ENCODE measurements at regions not wholly inside any gene's neighbourhood (a gene's known extent, or its start where the extent isn't known, plus 50 kb on each side); places are given as distances from the start of the nearest gene placed in this dataset.
"Not testable (repeated sequence)": the region's sequence is repeated elsewhere in the genome, so short reads cannot be mapped to it uniquely, and the experiment has no call there.

DNA sequence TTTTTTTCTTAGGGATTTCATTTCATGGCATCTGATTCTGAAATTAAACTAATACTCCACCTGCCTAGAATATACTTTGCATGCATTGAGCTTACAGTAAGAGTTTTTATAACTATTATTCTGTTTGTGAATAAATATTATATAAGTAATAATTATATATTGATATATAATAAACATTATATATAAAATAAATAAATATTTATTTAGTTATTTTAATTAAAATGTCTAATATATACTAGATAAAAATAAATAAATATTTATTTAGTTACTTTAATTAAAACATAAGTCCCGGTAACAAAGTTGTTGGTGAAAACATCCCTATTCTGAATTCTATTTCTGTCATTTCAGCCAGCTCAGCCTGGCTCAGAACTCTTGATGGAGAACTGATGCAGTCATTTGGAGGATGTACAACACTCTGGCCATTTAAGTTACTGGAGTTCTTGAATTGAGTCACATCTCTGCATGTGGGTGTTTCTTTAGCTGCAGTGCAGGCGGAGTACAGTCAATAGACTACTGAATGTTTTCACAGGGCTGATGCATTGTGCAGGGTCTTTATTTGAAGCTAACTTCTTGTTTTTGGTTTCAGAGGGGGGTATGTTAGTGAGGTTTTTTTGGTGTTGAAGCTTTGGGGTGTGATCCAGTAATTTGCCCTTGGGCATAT, 508.9 kb upstream of the ADGRB3 start:
- Mint-ChIP-seq H3K9me3 (ENCODE audit: insufficient read depth) (peaks cover 13% of the 10 kb centered on the region), H3K36me3 (ENCODE audit: low read depth) (no peaks in the 10 kb centered on the region)
- POLR2A ChIA-PET = no interaction called here

DNA sequence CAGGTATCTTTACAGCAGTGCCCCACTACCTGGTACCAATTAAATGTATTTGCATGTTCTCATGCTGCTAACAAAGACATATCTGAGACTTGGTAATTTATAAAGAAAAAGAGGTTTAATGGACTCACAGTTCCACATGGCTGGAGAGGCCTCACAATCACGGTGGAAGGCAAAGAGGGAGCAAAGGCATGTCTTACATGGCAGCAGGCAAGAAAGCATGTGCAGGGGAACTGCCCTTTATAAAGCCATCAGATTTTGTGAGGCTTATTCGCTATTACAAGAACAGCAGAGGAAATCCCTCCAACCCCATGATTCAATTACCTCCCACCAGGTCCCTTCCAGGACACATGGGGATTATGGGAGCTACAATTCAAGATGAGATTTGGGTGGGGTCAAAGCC, 512.1 kb upstream of the ADGRB3 start:
- CTCF ChIA-PET = not testable (repeated sequence)

More for the DNA sequence above, 508.9 kb upstream of the ADGRB3 start:
- Mint-ChIP-seq H3K27me3 (ENCODE audit: low read depth) (no peaks in the 10 kb centered on the region), H3K4me1 (ENCODE audit: low read depth) (no peaks in the 10 kb centered on the region), H3K4me3 (no peak overlapping the region), H3K27ac (no peak overlapping the region)
- no peak for ATAC-seq
- DNase-seq = no peak
- CTCF ChIA-PET = no interaction called here

DNA sequence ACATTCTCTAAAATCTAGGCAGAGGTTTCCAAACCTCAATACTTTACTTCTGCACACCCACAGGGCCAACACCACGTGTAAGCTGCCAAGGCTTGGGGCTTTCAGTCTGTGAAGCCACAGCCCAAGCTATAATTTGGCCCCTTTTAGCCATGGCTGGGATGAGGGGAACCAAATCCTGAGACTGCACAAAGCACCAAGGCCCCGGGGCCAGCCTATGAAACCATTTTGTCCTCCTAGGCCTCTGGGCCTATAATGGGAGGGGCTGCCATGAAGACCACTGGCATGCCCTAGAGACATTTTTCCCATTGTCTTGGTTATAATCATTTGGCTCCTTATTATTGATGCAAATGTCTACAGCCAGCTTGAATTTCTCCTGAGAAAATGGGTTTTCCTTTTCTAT, 513.0 kb upstream of the ADGRB3 start:
- Mint-ChIP-seq H3K27me3 (ENCODE audit: low read depth) (no peaks in the 10 kb centered on the region), H3K27ac (no peak overlapping the region), H3K4me1 (ENCODE audit: low read depth) (no peaks in the 10 kb centered on the region), H3K9me3 (ENCODE audit: insufficient read depth) (peaks cover 18% of the 10 kb centered on the region), H3K36me3 (ENCODE audit: low read depth) (no peaks in the 10 kb centered on the region), H3K4me3 (no peak overlapping the region)
- DNase-seq (no peak), ATAC-seq (no peak)
- ChIA-PET CTCF (no interaction called here), POLR2A (no interaction called here)

More for the DNA sequence above, 512.1 kb upstream of the ADGRB3 start:
- H3K36me3 Mint-ChIP-seq (ENCODE audit: low read depth); H3K27me3 Mint-ChIP-seq (ENCODE audit: low read depth); DNase-seq; H3K4me1 Mint-ChIP-seq (ENCODE audit: low read depth); ATAC-seq; H3K4me3 Mint-ChIP-seq; POLR2A ChIA-PET; H3K27ac Mint-ChIP-seq: not testable (repeated sequence)
- peaks cover 18% of the 10 kb centered on the region for H3K9me3 Mint-ChIP-seq (ENCODE audit: insufficient read depth)

- H3K36me3 Mint-ChIP-seq (ENCODE audit: low read depth); H3K4me1 Mint-ChIP-seq (ENCODE audit: low read depth); H3K4me3 Mint-ChIP-seq; H3K27me3 Mint-ChIP-seq (ENCODE audit: low read depth); ATAC-seq; H3K27ac Mint-ChIP-seq; DNase-seq; POLR2A ChIA-PET; CTCF ChIA-PET: not testable (repeated sequence)
- H3K9me3 Mint-ChIP-seq (ENCODE audit: insufficient read depth) = peaks cover 18% of the 10 kb centered on the region
Observed at GRCh38 chr6:68120954-68121353, 514.1 kb upstream of the ADGRB3 start.

- H3K36me3 Mint-ChIP-seq (ENCODE audit: low read depth) = no peaks in the 10 kb centered on the region
- POLR2A ChIA-PET = no interaction called here
Observed at GRCh38 chr6:68114463-68115047, 520.5 kb upstream of the ADGRB3 start.

GRCh38 chr6:68108233-68108835, 526.7 kb upstream of the ADGRB3 start:
- Mint-ChIP-seq H3K36me3 (ENCODE audit: low read depth) (no peaks in the 10 kb centered on the region), H3K27me3 (ENCODE audit: low read depth) (no peaks in the 10 kb centered on the region), H3K4me1 (ENCODE audit: low read depth) (no peaks in the 10 kb centered on the region), H3K9me3 (ENCODE audit: insufficient read depth) (peaks cover 4% of the 10 kb centered on the region), H3K27ac (no peak overlapping the region), H3K4me3 (no peak overlapping the region)
- ATAC-seq (no peak), DNase-seq (no peak)
- ChIA-PET POLR2A (no interaction called here), CTCF (no interaction called here)

More at GRCh38 chr6:68114463-68115047, 520.5 kb upstream of the ADGRB3 start:
- H3K9me3 Mint-ChIP-seq (ENCODE audit: insufficient read depth) = no peaks in the 10 kb centered on the region
- no peak overlapping the region for H3K27ac Mint-ChIP-seq
- no peak for DNase-seq
- no peaks in the 10 kb centered on the region for H3K27me3 Mint-ChIP-seq (ENCODE audit: low read depth)
- no peak for ATAC-seq
- no peaks in the 10 kb centered on the region for H3K4me1 Mint-ChIP-seq (ENCODE audit: low read depth)
- CTCF ChIA-PET = no interaction called here
- no peak overlapping the region for H3K4me3 Mint-ChIP-seq

DNA sequence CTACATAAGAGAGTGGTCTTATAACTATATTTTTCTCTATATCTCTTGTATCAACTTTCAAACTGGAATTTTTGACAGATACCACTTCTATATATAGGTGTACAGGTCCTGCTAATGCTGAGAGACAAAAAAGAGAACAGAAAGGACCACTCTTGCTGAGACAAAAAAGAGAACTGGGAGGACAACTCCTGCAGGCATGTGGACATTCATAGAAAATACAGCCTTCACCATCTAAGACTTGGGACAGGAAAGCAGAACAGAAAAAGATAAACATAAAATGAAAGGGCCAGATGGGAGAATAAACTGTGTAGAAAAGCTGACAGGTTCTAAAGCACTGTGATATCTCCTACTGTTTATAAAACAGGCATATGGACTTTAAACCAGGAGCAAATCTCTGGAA, 541.0 kb upstream of the ADGRB3 start:
- H3K4me1 Mint-ChIP-seq (ENCODE audit: low read depth) = no peaks in the 10 kb centered on the region
- H3K27me3 Mint-ChIP-seq (ENCODE audit: low read depth) = no peaks in the 10 kb centered on the region
- H3K4me3 Mint-ChIP-seq = no peak overlapping the region
- no peak overlapping the region for H3K27ac Mint-ChIP-seq
- CTCF ChIA-PET = no interaction called here
- POLR2A ChIA-PET = no interaction called here
- no peaks in the 10 kb centered on the region for H3K36me3 Mint-ChIP-seq (ENCODE audit: low read depth)
- DNase-seq = no peak
- no peak for ATAC-seq
- peaks cover 4% of the 10 kb centered on the region for H3K9me3 Mint-ChIP-seq (ENCODE audit: insufficient read depth)

DNA sequence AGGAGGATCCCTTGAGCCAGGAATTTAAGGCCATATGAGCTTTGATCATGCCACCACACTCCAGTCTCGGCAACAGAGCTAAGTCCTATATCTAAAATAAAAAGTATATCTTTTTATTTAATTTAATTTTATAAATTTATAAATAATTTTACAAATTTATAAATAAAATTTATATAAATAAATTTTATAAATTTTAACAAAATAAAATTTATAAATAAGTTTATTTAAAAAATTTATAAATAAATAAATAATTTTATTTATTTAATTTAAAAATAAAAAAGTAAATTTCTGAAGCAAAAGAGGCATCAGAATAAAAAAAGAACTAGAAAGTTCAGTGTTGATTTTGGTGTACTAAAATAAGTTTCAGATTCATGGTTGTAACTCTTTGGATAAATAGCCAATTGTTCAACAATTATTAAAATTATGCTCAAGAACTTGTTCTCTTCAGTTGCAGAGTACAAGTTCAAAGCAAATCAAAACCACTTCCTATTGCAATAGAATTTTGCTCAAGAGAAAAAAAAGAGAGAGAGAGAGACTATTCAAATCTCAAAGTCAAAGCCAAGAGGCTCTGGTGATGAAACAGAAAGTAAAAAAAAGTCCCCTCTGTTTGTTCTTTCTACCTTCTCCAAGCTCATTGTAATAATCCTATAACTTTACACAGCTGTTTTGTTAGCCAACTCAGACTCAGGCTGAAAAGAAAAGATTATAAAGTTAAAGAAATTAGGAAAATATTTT, 547.5 kb upstream of the ADGRB3 start:
- POLR2A ChIA-PET = no interaction called here
- Mint-ChIP-seq H3K4me1 (ENCODE audit: low read depth) (no peaks in the 10 kb centered on the region), H3K4me3 (no peak overlapping the region), H3K27ac (no peak overlapping the region), H3K9me3 (ENCODE audit: insufficient read depth) (no peaks in the 10 kb centered on the region), H3K36me3 (ENCODE audit: low read depth) (no peaks in the 10 kb centered on the region), H3K27me3 (ENCODE audit: low read depth) (no peaks in the 10 kb centered on the region)
- no peak for ATAC-seq
- no peak for DNase-seq
- CTCF ChIA-PET = no interaction called here

DNA sequence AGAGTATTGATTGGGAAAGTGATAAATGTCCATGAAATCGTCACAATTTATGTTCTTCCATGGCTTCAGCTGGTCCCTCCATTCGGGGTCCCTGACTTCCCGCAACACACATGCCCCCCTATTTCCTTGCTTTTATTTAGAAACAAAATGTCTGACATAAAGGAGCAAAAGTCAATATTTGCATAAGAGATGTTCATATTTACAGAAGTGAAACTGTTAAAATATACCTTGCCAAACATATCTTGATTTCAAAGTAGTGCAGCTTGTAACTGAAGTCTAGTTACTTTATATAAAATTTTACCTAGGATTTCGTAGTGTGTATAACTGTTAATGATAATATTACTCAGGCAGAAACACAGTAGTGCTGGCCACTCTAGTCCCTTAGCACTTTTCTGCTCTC, 548.9 kb upstream of the ADGRB3 start:
- Mint-ChIP-seq H3K4me3 (no peak overlapping the region), H3K9me3 (ENCODE audit: insufficient read depth) (no peaks in the 10 kb centered on the region), H3K36me3 (ENCODE audit: low read depth) (no peaks in the 10 kb centered on the region), H3K4me1 (ENCODE audit: low read depth) (no peaks in the 10 kb centered on the region), H3K27me3 (ENCODE audit: low read depth) (no peaks in the 10 kb centered on the region), H3K27ac (no peak overlapping the region)
- no peak for ATAC-seq
- DNase-seq = no peak
- POLR2A ChIA-PET = no interaction called here
- CTCF ChIA-PET = no interaction called here

DNA sequence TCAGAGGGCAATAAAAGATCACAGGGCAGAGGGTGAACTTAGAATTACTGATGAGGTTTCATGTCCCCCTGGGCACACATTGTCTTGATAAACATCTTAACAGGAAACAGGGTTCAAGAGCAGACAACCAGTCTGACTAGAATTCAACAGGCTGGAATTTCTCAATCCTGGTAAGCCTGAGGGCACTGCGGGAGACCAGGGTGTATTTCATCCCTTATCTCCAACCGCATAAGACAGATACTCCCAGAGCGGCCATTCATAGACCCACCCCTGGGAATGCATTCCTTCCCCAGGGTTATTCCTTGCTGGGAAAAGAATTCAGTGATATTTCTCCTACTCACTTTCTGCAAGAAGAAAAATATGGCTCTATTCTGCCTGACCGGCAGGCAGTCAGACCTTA, 549.5 kb upstream of the ADGRB3 start:
- H3K27ac Mint-ChIP-seq; H3K4me1 Mint-ChIP-seq (ENCODE audit: low read depth); POLR2A ChIA-PET; H3K9me3 Mint-ChIP-seq (ENCODE audit: insufficient read depth); H3K4me3 Mint-ChIP-seq; CTCF ChIA-PET; H3K27me3 Mint-ChIP-seq (ENCODE audit: low read depth); DNase-seq; ATAC-seq; H3K36me3 Mint-ChIP-seq (ENCODE audit: low read depth): not testable (repeated sequence)

DNA sequence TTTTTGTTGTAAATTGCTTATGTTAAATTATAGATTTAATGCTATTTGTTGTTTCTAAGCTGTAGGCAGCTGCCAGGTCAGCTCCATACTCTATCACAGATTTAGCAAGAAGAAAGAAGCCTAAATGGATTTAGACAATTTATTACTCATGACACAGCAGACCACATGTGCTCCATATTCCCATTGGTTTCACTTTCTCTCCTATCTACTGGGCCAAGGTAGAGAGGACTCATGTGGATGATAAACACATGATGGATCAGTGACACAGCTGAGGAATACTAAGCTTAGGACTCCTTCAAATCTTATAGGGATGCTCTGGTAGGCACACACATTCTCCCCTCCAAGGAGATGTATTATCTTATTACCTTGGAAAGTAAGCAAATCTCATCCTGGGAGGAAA, 553.0 kb upstream of the ADGRB3 start:
- Mint-ChIP-seq H3K9me3 (ENCODE audit: insufficient read depth) (peaks cover 3% of the 10 kb centered on the region), H3K27me3 (ENCODE audit: low read depth) (no peaks in the 10 kb centered on the region), H3K4me1 (ENCODE audit: low read depth) (no peaks in the 10 kb centered on the region), H3K36me3 (ENCODE audit: low read depth) (no peaks in the 10 kb centered on the region), H3K4me3 (no peak overlapping the region), H3K27ac (no peak overlapping the region)
- ChIA-PET POLR2A (no interaction called here), CTCF (no interaction called here)
- no peak for ATAC-seq
- DNase-seq = no peak

- Mint-ChIP-seq H3K4me3 (no peak overlapping the region), H3K27ac (no peak overlapping the region), H3K4me1 (ENCODE audit: low read depth) (no peaks in the 10 kb centered on the region), H3K36me3 (ENCODE audit: low read depth) (no peaks in the 10 kb centered on the region), H3K27me3 (ENCODE audit: low read depth) (no peaks in the 10 kb centered on the region), H3K9me3 (ENCODE audit: insufficient read depth) (peaks cover 3% of the 10 kb centered on the region)
- ChIA-PET CTCF (no interaction called here), POLR2A (no interaction called here)
- ATAC-seq (no peak), DNase-seq (no peak)
Observed at GRCh38 chr6:68080074-68080473, 555.0 kb upstream of the ADGRB3 start.
